NCI-H1092 (cell line): ENCODE measurements at regions not wholly inside any gene's neighbourhood (a gene's known extent, or its start where the extent isn't known, plus 50 kb on each side); places are given as distances from the start of the nearest gene placed in this dataset.

Source experiments
- DNase-seq: peaks from one replicate; lab custom pipeline; 2025; lab: John Stamatoyannopoulos, UW

- DNase-seq: no peak
Measured at GRCh38 chr10:113420057-113420732, 132.7 kb upstream of the HABP2 start.

- no peak for DNase-seq
Measured at GRCh38 chr10:113420733-113421675, 131.8 kb upstream of the HABP2 start.

GRCh38 chr10:113422371-113422770 lies 130.5 kb upstream of the HABP2 start:
- no peak for DNase-seq

GRCh38 chr10:113423981-113424721 lies 128.7 kb upstream of the HABP2 start:
- no peak for DNase-seq

- DNase-seq: no peak
Measured at GRCh38 chr10:113425008-113425407, 127.8 kb upstream of the HABP2 start.

GRCh38 chr10:113425541-113425951 lies 127.3 kb upstream of the HABP2 start:
- DNase-seq: no peak

- no peak for DNase-seq
Measured at GRCh38 chr10:113426181-113426877, 126.5 kb upstream of the HABP2 start.

- DNase-seq: no peak
Measured at GRCh38 chr10:113427236-113427735, 125.6 kb upstream of the HABP2 start.

- no peak for DNase-seq
Measured at GRCh38 chr10:113427811-113428558, 124.9 kb upstream of the HABP2 start.

GRCh38 chr10:113430634-113431397 lies 122.0 kb upstream of the HABP2 start:
- DNase-seq: no peak

- no peak for DNase-seq
Measured at GRCh38 chr10:113431398-113432160, 121.3 kb upstream of the HABP2 start.

GRCh38 chr10:113433711-113434110 lies 119.1 kb upstream of the HABP2 start:
- DNase-seq: no peak

- DNase-seq: no peak
Measured at GRCh38 chr10:113434315-113434714, 118.5 kb upstream of the HABP2 start.

- DNase-seq: no peak
Measured at GRCh38 chr10:113434950-113435349, 117.9 kb upstream of the HABP2 start.

GRCh38 chr10:113435881-113436280 lies 117.0 kb upstream of the HABP2 start:
- DNase-seq: no peak

- no peak for DNase-seq
Measured at GRCh38 chr10:113436851-113437250, 116.0 kb upstream of the HABP2 start.

GRCh38 chr10:113438652-113439051 lies 114.2 kb upstream of the HABP2 start:
- no peak for DNase-seq

GRCh38 chr10:113441220-113441619 lies 111.6 kb upstream of the HABP2 start:
- DNase-seq: no peak

- DNase-seq: no peak
Measured at GRCh38 chr10:113441686-113442270, 111.1 kb upstream of the HABP2 start.
